Esophagus muscularis mucosa (tissue), 4 donors: ENCODE measurements at regions not wholly inside any gene's neighbourhood (a gene's known extent, or its start where the extent isn't known, plus 50 kb on each side); places are given as distances from the start of the nearest gene placed in this dataset.
A peak's percentile ranks its signal among the peaks of the same experiment; 100 is the strongest.

ENCODE experiments used
- DNase-seq: peaks from one replicate; pipeline ENCODE4 v3.0.0-alpha.2; 2017; ENCODE audit errors: extremely low spot score
- H3K27ac ChIP-seq, 4 donors: fragments of 200-600 bp; sonication (generic); replicated peaks in 1 of 4; 1 replicate in 3 of 4; 2 replicates in 1 of 4; pipeline ENCODE4 v1.5.1; 2016 to 2019; ENCODE audit warnings: mild to moderate bottlenecking in 1 of 4
- H3K27me3 ChIP-seq, 4 donors: fragments of 200-600 bp; sonication (generic); one replicate each; pipeline versions ENCODE4 v1.5.1 to v1.6.0; 2016 to 2019
- H3K36me3 ChIP-seq, 4 donors: fragments of 200-600 bp; sonication (generic); one replicate each; pipeline ENCODE4 v1.5.1; 2016 to 2019
- H3K4me1 ChIP-seq, 4 donors: fragments of 200-600 bp; sonication (generic); one replicate each; pipeline ENCODE4 v1.5.1; 2016 to 2019
- H3K4me3 ChIP-seq, 4 donors: fragments of 200-600 bp; sonication (generic); 1 replicate in 2 of 4; 2 replicates in 2 of 4; pipeline ENCODE4 v1.5.1; 2016 to 2019; ENCODE audit warnings: mild to moderate bottlenecking in 4 of 4, moderate library complexity in 1 of 4
- H3K9me3 ChIP-seq, 4 donors: fragments of 200-600 bp; sonication (generic); 1 replicate in 3 of 4; 2 replicates in 1 of 4; pipeline ENCODE4 v1.5.1; 2016 to 2019
- EP300 ChIP-seq: sonication (generic); formaldehyde crosslinking; IDR thresholded peaks from one replicate; pipeline ENCODE4 v1.6.1; 2017; ENCODE audit warnings: antibody characterized with exemption
- POLR2A ChIP-seq: fragments of 450-650 bp; IDR thresholded peaks from one replicate; pipeline ENCODE4 v1.6.1; 2017; ENCODE audit warnings: antibody characterized with exemption, moderate library complexity, mild to moderate bottlenecking, low read depth
- POLR2AphosphoS5 ChIP-seq, 2 donors: sonication (generic); formaldehyde crosslinking; IDR thresholded peaks; one replicate each; pipeline ENCODE4 v1.6.1; 2017; ENCODE audit warnings: antibody characterized with exemption in 2 of 2
- WGBS: methylation state at CpG from one replicate; pipeline ENCODE4 v1.1.5; 2018; 5-methylcytosine and 5-hydroxymethylcytosine counted together
- intact Hi-C: fragments of 100-400 bp; cut with DNase I; formaldehyde crosslinking; loops from one replicate; pipeline ENCODE4 v1.15.1; 2023
- TF ChIP-seq, protein P1 (sequence below), 3 experiments: fragments of 200-600 bp in 2 of 3; fragments of 450-650 bp in 1 of 3; sonication (generic) in 2 of 3; IDR thresholded peaks; one replicate each; pipeline ENCODE4 v1.5.1; 2017 to 2019; ENCODE audit warnings: antibody characterized with exemption in 3 of 3, mild to moderate bottlenecking in 2 of 3, moderate library complexity in 1 of 3

DNA sequence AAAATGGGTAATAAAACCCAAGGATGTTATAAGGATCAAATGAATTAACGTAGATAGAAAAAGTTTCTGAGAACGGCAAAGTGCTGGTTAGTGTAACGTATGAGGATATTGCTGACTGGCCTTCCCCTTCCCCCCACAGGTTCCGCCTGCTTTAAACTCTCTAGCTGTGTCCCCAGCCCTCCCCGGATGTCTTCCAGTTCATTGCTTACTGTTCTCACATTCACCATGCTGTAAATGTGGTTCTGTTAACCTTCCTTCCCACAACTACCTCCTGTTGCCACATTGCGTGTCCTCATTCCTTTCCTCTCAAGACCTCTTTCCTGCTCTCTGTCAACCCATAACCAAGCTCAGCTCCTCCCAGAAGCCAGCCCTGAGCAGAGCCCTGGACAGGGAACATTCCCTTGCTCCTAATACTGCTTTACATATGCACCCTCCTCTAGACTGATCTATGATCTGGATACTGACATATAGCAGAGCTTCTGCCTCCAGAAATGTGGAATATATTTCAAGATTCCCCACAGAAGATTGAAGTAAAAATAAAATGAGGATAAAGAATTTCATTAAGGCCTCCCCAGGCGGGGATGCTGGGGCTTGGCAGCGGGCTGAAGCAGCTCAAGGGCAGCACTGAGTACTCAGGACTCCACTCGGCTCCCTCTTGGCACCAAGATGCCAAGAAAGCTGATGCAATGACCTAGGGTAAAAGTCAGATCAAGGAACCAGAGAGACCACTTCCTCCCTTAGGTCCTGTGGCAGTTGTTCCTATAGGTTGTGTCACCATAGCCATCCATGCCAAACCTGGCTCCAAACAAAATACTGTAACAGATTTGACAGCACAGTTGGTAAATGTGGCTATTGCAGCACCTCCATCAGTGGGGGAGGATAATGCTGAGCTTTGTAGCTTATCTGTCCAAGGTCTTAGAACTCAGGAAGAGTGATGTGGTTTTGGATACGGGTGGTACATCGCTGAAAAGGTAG, 136.4 kb upstream of the PIK3C3 start:
- DNase-seq: peak; percentile 70
- 85% methylated on average over 10 of the region's 11 CpGs for WGBS
- no peak overlapping the region for H3K27ac ChIP-seq
- H3K27me3 ChIP-seq: no peaks in the 10 kb centered on the region
- no peaks in the 10 kb centered on the region for H3K4me1 ChIP-seq
- no peaks in the 10 kb centered on the region for H3K36me3 ChIP-seq
- no peak for TF ChIP-seq EP300
- TF ChIP-seq, protein P1, sequence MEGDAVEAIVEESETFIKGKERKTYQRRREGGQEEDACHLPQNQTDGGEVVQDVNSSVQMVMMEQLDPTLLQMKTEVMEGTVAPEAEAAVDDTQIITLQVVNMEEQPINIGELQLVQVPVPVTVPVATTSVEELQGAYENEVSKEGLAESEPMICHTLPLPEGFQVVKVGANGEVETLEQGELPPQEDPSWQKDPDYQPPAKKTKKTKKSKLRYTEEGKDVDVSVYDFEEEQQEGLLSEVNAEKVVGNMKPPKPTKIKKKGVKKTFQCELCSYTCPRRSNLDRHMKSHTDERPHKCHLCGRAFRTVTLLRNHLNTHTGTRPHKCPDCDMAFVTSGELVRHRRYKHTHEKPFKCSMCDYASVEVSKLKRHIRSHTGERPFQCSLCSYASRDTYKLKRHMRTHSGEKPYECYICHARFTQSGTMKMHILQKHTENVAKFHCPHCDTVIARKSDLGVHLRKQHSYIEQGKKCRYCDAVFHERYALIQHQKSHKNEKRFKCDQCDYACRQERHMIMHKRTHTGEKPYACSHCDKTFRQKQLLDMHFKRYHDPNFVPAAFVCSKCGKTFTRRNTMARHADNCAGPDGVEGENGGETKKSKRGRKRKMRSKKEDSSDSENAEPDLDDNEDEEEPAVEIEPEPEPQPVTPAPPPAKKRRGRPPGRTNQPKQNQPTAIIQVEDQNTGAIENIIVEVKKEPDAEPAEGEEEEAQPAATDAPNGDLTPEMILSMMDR (IDR thresholded peaks at IDR 0.05): no peak
- TF ChIP-seq POLR2AphosphoS5 (IDR thresholded peaks at IDR 0.05): no peak
- TF ChIP-seq POLR2A: no peak
- intact Hi-C loops: no loop called here
- H3K4me3 ChIP-seq: no peak overlapping the region
- no peaks in the 10 kb centered on the region for H3K9me3 ChIP-seq

DNA sequence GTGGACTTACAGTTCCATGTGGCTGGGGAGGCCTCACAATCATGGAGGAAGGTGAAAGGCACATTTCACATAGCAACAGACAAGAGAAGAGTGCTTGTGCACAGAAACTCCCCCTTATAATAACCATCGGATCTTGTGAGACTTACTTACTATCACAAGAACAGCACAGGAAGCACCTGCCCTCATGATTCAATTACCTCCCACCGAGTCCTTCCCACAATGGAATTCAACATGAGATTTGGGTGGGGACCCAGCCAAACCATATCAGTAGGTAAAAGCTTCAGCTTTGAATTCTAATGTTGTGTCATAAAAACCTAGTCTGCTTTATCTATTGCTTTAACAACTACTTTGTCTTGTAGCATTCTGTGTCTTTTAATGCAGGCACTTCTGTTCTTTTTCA, 140.4 kb upstream of the PIK3C3 start:
- H3K27me3 ChIP-seq: no peaks in the 10 kb centered on the region
- no peaks in the 10 kb centered on the region for H3K36me3 ChIP-seq
- H3K27ac ChIP-seq: no peak overlapping the region
- DNase-seq: no peak
- H3K4me3 ChIP-seq: no peak overlapping the region
- H3K9me3 ChIP-seq: no peaks in the 10 kb centered on the region
- TF ChIP-seq POLR2A (no peak), EP300 (no peak), POLR2AphosphoS5 (IDR thresholded peaks at IDR 0.05) (no peak)
- TF ChIP-seq, protein P1 (IDR thresholded peaks at IDR 0.05): no peak
- WGBS: 64% methylated on average over 2 of the region's 2 CpGs
- H3K4me1 ChIP-seq: no peaks in the 10 kb centered on the region
- intact Hi-C loops: no loop called here

DNA sequence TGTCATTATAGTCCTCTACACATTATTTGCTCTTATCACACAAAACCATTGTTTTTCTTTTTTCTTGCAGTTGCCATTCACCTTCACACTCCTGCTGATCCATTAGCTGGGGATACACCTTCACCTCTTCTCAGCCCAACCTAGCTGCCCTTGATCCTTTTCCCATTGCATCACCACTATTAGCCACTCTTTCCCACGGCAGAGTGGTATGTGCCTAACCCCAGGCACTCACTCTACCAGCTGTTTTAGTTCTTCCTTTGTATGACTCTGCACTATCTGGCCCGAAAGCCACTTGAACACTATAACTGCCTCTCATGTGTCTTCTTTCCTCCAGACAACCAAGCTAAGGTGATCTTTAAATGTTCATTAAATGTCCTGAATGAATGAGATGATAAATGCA, 145.4 kb upstream of the PIK3C3 start:
- Histone ChIP-seq H3K9me3 (no peaks in the 10 kb centered on the region), H3K4me3 (no peak overlapping the region), H3K27ac (no peak overlapping the region), H3K36me3 (no peaks in the 10 kb centered on the region), H3K4me1 (no peaks in the 10 kb centered on the region), H3K27me3 (no peaks in the 10 kb centered on the region)
- 50% methylated on average over 2 of the region's 2 CpGs for WGBS
- TF ChIP-seq POLR2AphosphoS5 (IDR thresholded peaks at IDR 0.05) (no peak), POLR2A (no peak), EP300 (no peak)
- TF ChIP-seq, protein P1 (IDR thresholded peaks at IDR 0.05): no peak
- intact Hi-C loops: no loop called here
- no peak for DNase-seq

DNA sequence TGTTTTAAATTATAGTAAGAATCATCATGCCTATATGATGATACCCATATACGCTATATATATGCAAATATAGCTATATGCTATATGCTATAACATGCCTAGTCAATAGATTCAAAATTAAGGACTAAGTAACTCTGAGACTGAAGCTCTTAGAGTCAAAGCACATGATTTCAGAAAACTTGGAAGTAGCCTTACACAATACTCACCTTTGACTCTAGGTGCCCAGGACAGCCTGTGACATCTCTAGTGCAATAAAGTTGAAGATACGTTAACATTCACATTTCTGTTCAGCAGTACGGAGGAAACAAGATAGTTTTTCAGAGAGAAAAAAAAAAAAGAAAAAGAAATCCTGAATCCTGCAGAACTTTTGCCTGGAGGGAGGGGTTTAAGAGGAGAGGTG, 149.7 kb upstream of the PIK3C3 start:
- intact Hi-C loops: no loop called here
- Histone ChIP-seq H3K27ac (no peak overlapping the region), H3K27me3 (no peaks in the 10 kb centered on the region), H3K36me3 (no peaks in the 10 kb centered on the region), H3K4me1 (no peaks in the 10 kb centered on the region), H3K4me3 (no peak overlapping the region), H3K9me3 (no peaks in the 10 kb centered on the region)
- WGBS: 75% methylated on average over 3 of the region's 3 CpGs
- no peak for TF ChIP-seq EP300
- TF ChIP-seq POLR2AphosphoS5 (IDR thresholded peaks at IDR 0.05): no peak
- TF ChIP-seq, protein P1 (IDR thresholded peaks at IDR 0.05): no peak
- TF ChIP-seq POLR2A: no peak
- no peak for DNase-seq

DNA sequence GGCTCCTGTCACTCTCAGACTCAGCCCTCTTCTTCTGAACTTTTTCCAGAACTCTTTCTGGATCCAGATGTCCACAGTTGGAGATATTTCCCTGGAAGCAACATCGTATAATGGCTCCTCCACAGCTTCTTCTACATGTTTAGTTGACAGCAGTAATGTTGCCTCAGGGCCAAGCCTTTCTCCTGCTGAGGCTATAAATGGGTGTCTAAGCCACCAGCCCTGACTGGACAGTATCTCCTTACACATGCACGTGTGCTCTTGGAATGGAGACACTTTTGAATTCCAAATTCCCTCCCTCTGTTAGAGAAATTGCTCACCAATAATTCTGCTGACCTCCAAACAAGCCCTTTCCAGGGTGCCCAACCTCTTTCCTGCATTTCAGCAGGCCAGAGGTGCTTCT, 156.2 kb upstream of the PIK3C3 start:
- Histone ChIP-seq H3K27me3 (no peaks in the 10 kb centered on the region), H3K9me3 (no peaks in the 10 kb centered on the region), H3K4me1 (no peaks in the 10 kb centered on the region), H3K4me3 (no peak overlapping the region), H3K36me3 (no peaks in the 10 kb centered on the region), H3K27ac (no peak overlapping the region)
- intact Hi-C loops: no loop called here
- 67% methylated on average over 2 of the region's 2 CpGs for WGBS
- no peak for DNase-seq
- no peak for TF ChIP-seq POLR2AphosphoS5 (IDR thresholded peaks at IDR 0.05)
- no peak for TF ChIP-seq EP300
- TF ChIP-seq, protein P1 (IDR thresholded peaks at IDR 0.05): no peak
- no peak for TF ChIP-seq POLR2A
